HG02642 (cell line): ENCODE measurements at regions not wholly inside any gene's neighbourhood (a gene's known extent, or its start where the extent isn't known, plus 50 kb on each side); places are given as distances from the start of the nearest gene placed in this dataset.
"Not testable (repeated sequence)": the region's sequence is repeated elsewhere in the genome, so short reads cannot be mapped to it uniquely, and the experiment has no call there.

Experiments used
- ATAC-seq: cut with Tn5 transposase; IDR thresholded peaks from one replicate; pipeline ENCODE4 v1.9.1; 2021; ENCODE audit warnings: mild to moderate bottlenecking; ENCODE audit not compliant: unreplicated experiment, poor library complexity

DNA sequence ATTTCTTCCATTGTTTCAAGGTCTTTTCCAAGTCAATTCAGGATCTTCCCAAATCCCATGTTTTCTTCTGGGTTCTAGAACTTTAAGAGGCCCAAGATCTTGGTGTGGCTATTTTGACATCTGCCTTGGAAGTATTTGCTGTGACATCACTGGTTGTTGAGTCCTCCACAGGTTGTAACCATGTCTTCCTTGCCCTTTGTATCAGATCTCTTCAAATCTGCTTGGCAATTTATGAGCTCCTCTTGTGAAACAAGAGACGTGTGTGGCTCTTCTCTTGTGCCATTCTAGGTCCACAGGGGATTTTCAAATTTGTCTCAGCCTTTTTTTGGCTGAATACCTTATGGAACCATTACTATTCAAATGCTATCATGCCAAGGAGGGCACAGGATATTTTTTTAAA is 60.3 kb upstream of the KCNK2 start:
- ATAC-seq, result no peak

DNA sequence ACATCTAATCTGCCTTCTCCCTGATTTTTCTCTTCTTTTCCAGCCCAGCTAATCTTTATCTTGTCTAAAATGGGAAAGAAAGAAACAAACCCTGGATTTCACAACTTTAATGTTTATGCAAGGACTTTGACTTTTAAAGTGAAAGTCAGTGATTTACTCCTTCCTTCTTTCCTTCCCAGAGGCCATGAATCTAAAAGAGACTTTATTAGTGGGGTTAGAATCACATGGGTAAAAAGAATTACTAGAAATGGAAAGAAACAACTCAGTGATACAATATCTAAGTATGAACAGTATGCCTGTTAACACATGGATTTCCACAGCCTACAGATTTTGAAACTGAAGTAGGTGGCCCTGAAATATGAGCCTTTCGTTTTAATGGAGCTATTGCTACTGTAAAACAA is 59.8 kb upstream of the KCNK2 start:
- no peak for ATAC-seq

DNA sequence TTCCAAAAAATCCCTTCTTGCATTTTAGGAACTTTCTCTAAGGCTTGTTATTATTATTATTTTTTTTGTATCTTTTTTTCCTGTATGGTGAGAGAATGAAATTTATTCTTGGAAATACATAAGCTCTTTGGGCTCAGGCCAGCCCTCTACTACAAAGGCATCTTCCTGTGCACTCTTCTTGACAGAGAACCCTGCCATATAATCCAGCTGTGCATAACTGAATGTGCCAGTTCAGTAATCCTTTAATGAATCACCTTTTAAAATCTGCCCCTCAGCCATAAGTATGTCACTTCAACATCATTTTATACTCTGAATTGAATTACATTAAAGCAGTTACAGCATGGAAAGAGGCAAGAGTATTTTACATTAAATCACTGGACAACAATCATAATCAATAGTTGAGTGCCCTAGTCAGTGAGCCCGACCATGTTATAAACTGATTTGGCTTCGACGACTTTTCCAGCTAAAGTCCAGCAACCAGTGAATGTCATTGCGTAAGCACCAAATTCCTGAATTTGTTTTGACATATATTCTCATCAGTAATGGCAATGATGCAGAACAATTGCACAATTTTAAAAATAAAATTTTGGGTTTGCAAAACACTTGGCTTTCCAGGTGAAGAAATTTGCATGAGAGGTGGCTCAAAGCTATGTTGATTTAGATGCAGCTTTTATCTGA is 59.2 kb upstream of the KCNK2 start:
- no peak for ATAC-seq

DNA sequence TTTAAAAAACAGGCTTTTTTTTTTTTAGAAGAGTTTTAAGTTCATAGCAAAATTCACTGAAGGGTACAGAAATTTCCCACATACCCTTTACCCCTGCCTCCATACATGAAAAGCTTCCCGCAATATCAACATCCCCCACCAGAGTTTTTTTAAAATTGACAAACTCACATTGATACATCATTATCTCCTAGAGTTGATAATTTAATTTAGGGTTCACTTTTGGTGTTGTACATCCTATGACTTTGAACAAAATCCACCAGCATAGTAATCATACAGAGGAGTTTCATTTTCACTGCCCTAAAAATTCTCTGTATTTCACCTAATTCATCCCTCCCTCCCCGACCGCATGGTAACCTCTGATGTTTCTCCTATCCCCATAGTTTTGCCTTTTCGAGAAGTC is 53.6 kb upstream of the KCNK2 start:
- ATAC-seq, result no peak

DNA sequence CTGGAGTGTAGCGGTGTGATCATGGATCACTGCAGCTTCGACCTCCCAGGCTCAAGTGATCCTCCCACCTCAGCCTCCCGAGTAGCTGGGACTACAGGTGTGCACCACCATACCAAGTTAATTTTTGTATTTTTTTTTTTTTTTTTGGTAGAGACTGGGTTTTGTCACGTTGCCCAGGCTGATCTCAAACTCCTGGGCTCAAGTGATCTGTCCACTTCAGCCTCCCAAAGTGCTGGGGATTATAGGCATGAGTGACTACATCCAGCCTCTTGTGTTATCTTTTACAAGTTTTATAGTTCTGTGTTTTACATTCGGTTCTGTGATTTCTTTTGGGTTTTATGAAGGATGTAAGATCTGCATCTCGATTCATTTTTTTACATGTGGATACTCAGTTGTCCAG is 52.0 kb upstream of the KCNK2 start:
- not testable (repeated sequence) for ATAC-seq

DNA sequence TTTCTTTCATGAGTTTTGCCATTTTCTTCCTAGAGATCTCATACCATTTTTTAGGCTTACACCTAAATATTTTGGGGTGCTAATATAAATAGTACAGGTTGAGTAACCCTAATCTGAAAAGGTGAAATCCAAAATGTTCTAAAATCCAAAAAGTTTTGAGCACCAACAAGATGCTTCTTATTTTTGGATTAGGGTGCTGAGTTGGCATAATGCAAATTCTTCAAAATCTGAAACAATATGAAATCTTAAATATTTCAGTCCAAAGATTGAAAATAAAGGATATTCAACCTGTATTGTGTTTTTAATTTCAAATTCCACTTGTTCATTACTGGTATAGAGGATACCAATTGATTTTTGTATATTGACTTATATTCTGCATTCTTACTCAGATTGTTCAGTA is 51.1 kb upstream of the KCNK2 start:
- no peak for ATAC-seq
